Breast epithelium (tissue), 4 donors: ENCODE measurements at regions not wholly inside any gene's neighbourhood (a gene's known extent, or its start where the extent isn't known, plus 50 kb on each side); places are given as distances from the start of the nearest gene placed in this dataset.
A peak's percentile ranks its signal among the peaks of the same experiment; 100 is the strongest.

Experiments used
- DNase-seq, 2 donors: peaks; one replicate each; pipeline ENCODE4 v3.0.0-alpha.2; 2019; ENCODE audit warnings: low spot score in 2 of 2
- H3K27ac ChIP-seq, 2 donors: fragments of 200-600 bp; sonication (generic) in 1 of 2; one replicate each; pipeline ENCODE4 v1.5.1; 2016 to 2019; ENCODE audit warnings: mild to moderate bottlenecking in 1 of 2
- H3K27me3 ChIP-seq, 2 donors: fragments of 200-600 bp; sonication (generic) in 1 of 2; one replicate each; pipeline versions ENCODE4 v1.5.1 to v1.6.0; 2017 to 2019; ENCODE audit warnings: control low read depth in 1 of 2, mild to moderate bottlenecking in 1 of 2
- H3K36me3 ChIP-seq: fragments of 200-600 bp; one replicate; pipeline ENCODE4 v1.5.1; 2019
- H3K4me1 ChIP-seq, 2 donors: fragments of 200-600 bp; sonication (generic); one replicate each; pipeline ENCODE4 v1.5.1; 2016 to 2019; ENCODE audit warnings: control low read depth in 1 of 2
- H3K4me3 ChIP-seq, 3 donors: fragments of 200-600 bp; sonication (generic); 1 replicate in 2 of 3; 2 replicates in 1 of 3; pipeline ENCODE4 v1.5.1; 2016 to 2019; ENCODE audit warnings: mild to moderate bottlenecking in 3 of 3, moderate library complexity in 2 of 3
- H3K9me3 ChIP-seq, 2 donors: fragments of 200-600 bp; sonication (generic) in 1 of 2; one replicate each; pipeline ENCODE4 v1.5.1; 2016 to 2019; ENCODE audit warnings: control low read depth in 1 of 2
- CTCF ChIP-seq, 3 donors: fragments of 450-650 bp; IDR thresholded peaks; one replicate each; pipeline ENCODE4 v1.5.1; 2016 to 2017; ENCODE audit warnings: antibody characterized with exemption in 3 of 3, mild to moderate bottlenecking in 3 of 3, moderate library complexity in 3 of 3
- POLR2A ChIP-seq: fragments of 450-650 bp; IDR thresholded peaks from one replicate; pipeline ENCODE4 v1.6.1; 2016; ENCODE audit warnings: antibody characterized with exemption, mild to moderate bottlenecking, moderate library complexity
- POLR2AphosphoS5 ChIP-seq, 3 donors: sonication (generic); formaldehyde crosslinking; IDR thresholded peaks; one replicate each; pipeline ENCODE4 v1.6.1; 2017; ENCODE audit warnings: antibody characterized with exemption in 3 of 3
- intact Hi-C: fragments of 100-400 bp; cut with DNase I; formaldehyde crosslinking; loops from one replicate; pipeline ENCODE4 v1.15.1; 2023; ENCODE audit warnings: low total_unique reads

- intact Hi-C loops = loop anchor here (5.0 kb wide), 1 partner anchor 329 kb away; no protein-coding TSS in a partner anchor
- Histone ChIP-seq H3K9me3 (no peaks in the 10 kb centered on the region), H3K4me3 (peak overlapping the region in 1 of 3 donors; percentile 30), H3K36me3 (no peaks in the 10 kb centered on the region), H3K4me1 (no peaks in the 10 kb centered on the region), H3K27ac (no peak overlapping the region), H3K27me3 (no peaks in the 10 kb centered on the region)
- no peak for DNase-seq
- no peak for TF ChIP-seq POLR2AphosphoS5 (IDR thresholded peaks at IDR 0.05)
These were observed 159.3 kb upstream of the DAPK1 start for GRCh38 chr9:87338088-87338989.

GRCh38 chr9:87340391-87340790 is 157.3 kb upstream of the DAPK1 start:
- H3K36me3 ChIP-seq = no peaks in the 10 kb centered on the region
- TF ChIP-seq POLR2A (no peak), POLR2AphosphoS5 (IDR thresholded peaks at IDR 0.05) (no peak), CTCF (IDR thresholded peaks at IDR 0.05) (no peak)
- no peak overlapping the region for H3K4me3 ChIP-seq
- no peak for DNase-seq
- H3K4me1 ChIP-seq = no peaks in the 10 kb centered on the region
- H3K9me3 ChIP-seq = no peaks in the 10 kb centered on the region
- no peaks in the 10 kb centered on the region for H3K27me3 ChIP-seq
- intact Hi-C loops = no loop called here
- H3K27ac ChIP-seq = no peak overlapping the region

GRCh38 chr9:87342743-87343142 is 154.9 kb upstream of the DAPK1 start:
- H3K27ac ChIP-seq = no peak overlapping the region
- no peaks in the 10 kb centered on the region for H3K27me3 ChIP-seq
- no peaks in the 10 kb centered on the region for H3K36me3 ChIP-seq
- no peaks in the 10 kb centered on the region for H3K9me3 ChIP-seq
- no peaks in the 10 kb centered on the region for H3K4me1 ChIP-seq
- no peak for DNase-seq
- intact Hi-C loops = no loop called here
- no peak overlapping the region for H3K4me3 ChIP-seq
- no peak for TF ChIP-seq POLR2AphosphoS5 (IDR thresholded peaks at IDR 0.05)
- no peak for TF ChIP-seq POLR2A
- TF ChIP-seq CTCF (IDR thresholded peaks at IDR 0.05) = no peak

- DNase-seq = peak in 1 of 2 donors; percentile 63
- TF ChIP-seq POLR2AphosphoS5 (IDR thresholded peaks at IDR 0.05) (no peak), POLR2A (no peak), CTCF (IDR thresholded peaks at IDR 0.05) (no peak)
- no peaks in the 10 kb centered on the region for H3K4me1 ChIP-seq
- intact Hi-C loops = no loop called here
- no peaks in the 10 kb centered on the region for H3K27me3 ChIP-seq
- no peaks in the 10 kb centered on the region for H3K36me3 ChIP-seq
- no peaks in the 10 kb centered on the region for H3K9me3 ChIP-seq
- peak overlapping the region in 1 of 2 donors; percentile 59 for H3K27ac ChIP-seq
- H3K4me3 ChIP-seq = no peak overlapping the region
These were observed 153.7 kb upstream of the DAPK1 start for GRCh38 chr9:87343816-87344430.

- Histone ChIP-seq H3K27me3 (no peaks in the 10 kb centered on the region), H3K36me3 (no peaks in the 10 kb centered on the region), H3K9me3 (no peaks in the 10 kb centered on the region), H3K27ac (no peak overlapping the region), H3K4me1 (no peaks in the 10 kb centered on the region), H3K4me3 (no peak overlapping the region)
- TF ChIP-seq CTCF (IDR thresholded peaks at IDR 0.05) (no peak), POLR2AphosphoS5 (IDR thresholded peaks at IDR 0.05) (no peak), POLR2A (no peak)
- intact Hi-C loops = no loop called here
- DNase-seq = no peak
These were observed 151.5 kb upstream of the DAPK1 start for GRCh38 chr9:87346061-87346665.
